Spleen (tissue), 11 donors: ENCODE measurements at regions not wholly inside any gene's neighbourhood (a gene's known extent, or its start where the extent isn't known, plus 50 kb on each side); places are given as distances from the start of the nearest gene placed in this dataset.

Source experiments
- DNase-seq: peaks from one replicate; pipeline ENCODE4 v3.0.0-alpha.2; 2020
- H3K27ac ChIP-seq, 8 donors: fragments of 200-600 bp; sonication (generic) in 7 of 8; 1 replicate in 4 of 8; 2 replicates in 4 of 8; pipeline versions ENCODE4 v1.5.0 to v1.8.0; 2016 to 2021; ENCODE audit warnings: inconsistent platforms in 4 of 8, mild to moderate bottlenecking in 4 of 8, moderate library complexity in 1 of 8
- H3K27me3 ChIP-seq, 7 donors: fragments of 200-600 bp; sonication (generic) in 6 of 7; replicated peaks in 1 of 7; 1 replicate in 4 of 7; 2 replicates in 3 of 7; pipeline versions ENCODE4 v1.5.0 to v1.8.0; 2016 to 2021; ENCODE audit warnings: inconsistent platforms in 3 of 7, mild to moderate bottlenecking in 1 of 7
- H3K36me3 ChIP-seq, 6 donors: fragments of 200-600 bp; sonication (generic) in 5 of 6; 1 replicate in 4 of 6; 2 replicates in 2 of 6; pipeline versions ENCODE4 v1.5.0 to v1.8.0; 2016 to 2021; ENCODE audit warnings: inconsistent platforms in 2 of 6
- H3K4me1 ChIP-seq, 6 donors: fragments of 200-600 bp; sonication (generic) in 5 of 6; 1 replicate in 3 of 6; 2 replicates in 3 of 6; pipeline versions ENCODE4 v1.5.0 to v1.8.0; 2016 to 2021; ENCODE audit warnings: inconsistent platforms in 3 of 6
- H3K4me3 ChIP-seq, 8 donors: fragments of 200-600 bp; sonication (generic) in 7 of 8; 1 replicate in 4 of 8; 2 replicates in 4 of 8; pipeline versions ENCODE4 v1.5.0 to v1.8.0; 2016 to 2021; ENCODE audit warnings: inconsistent platforms in 4 of 8, mild to moderate bottlenecking in 4 of 8, moderate library complexity in 2 of 8
- H3K9me3 ChIP-seq, 8 donors: fragments of 200-600 bp; sonication (generic) in 7 of 8; 1 replicate in 4 of 8; 2 replicates in 4 of 8; pipeline versions ENCODE4 v1.5.0 to v1.8.0; 2016 to 2021; ENCODE audit warnings: inconsistent platforms in 4 of 8
- POLR2A ChIP-seq, 3 donors: fragments of 450-650 bp; IDR thresholded peaks; one replicate each; pipeline ENCODE4 v1.5.1; 2017; ENCODE audit warnings: antibody characterized with exemption in 3 of 3, mild to moderate bottlenecking in 1 of 3
- POLR2AphosphoS5 ChIP-seq, 3 donors: sonication (generic); formaldehyde crosslinking; IDR thresholded peaks; one replicate each; pipeline ENCODE4 v1.5.1; 2017; ENCODE audit warnings: antibody characterized with exemption in 3 of 3
- WGBS, 5 donors: extraction: QIAGEN DNeasy Blood & Tissue Kit in 3 of 5; methylation state at CpG; one replicate each; pipeline versions ENCODE4 v1.1.5 to v1.1.7; 2013 to 2018; 5-methylcytosine and 5-hydroxymethylcytosine counted together
- intact Hi-C: fragments of 100-400 bp; cut with DNase I; formaldehyde crosslinking; loops from one replicate; pipeline ENCODE4 v1.15.0; 2023; ENCODE audit warnings: low total_unique reads
- TF ChIP-seq, protein P1 (sequence below), 11 experiments: fragments of 200-600 bp in 7 of 11; fragments of 450-650 bp in 4 of 11; sonication (generic) in 4 of 11; IDR thresholded peaks in 8 of 11; conservative IDR thresholded peaks in 3 of 11; 1 replicate in 7 of 11; 2 replicates in 4 of 11; pipeline versions ENCODE4 v1.4.0 to v1.8.0; 2016 to 2021; ENCODE audit warnings: antibody characterized with exemption in 11 of 11, inconsistent platforms in 4 of 11, mild to moderate bottlenecking in 1 of 11
- donor health status: healthy with polysubstance abuse.
- donor health status: DM: no; HTN: no; CAD: no; lungs with moderate emphysema.
- donor health status: DM: no; HTN: no; CAD: no.
- donor health status: Bipolar disorder and iron deficiency.
- donor health status: healthy.
- donor health status: DM: no; HTN: no; CAD: no.
- donor health status: DM: yes; HTN: yes; CAD: no.

- peaks cover 0 to 22% (median 10%) of the 10 kb centered on the region in 6 donors for H3K4me1 ChIP-seq
- no peaks in the 10 kb centered on the region for H3K27me3 ChIP-seq
- intact Hi-C loops, result no loop called here
- H3K9me3 ChIP-seq, result no peaks in the 10 kb centered on the region
- peak overlapping the region in 3 of 8 donors; percentile 6 to 56 (median 25) for H3K4me3 ChIP-seq
- WGBS, 5 donors, result 46 to 69% (median 61%) methylated on average over 4 of the region's 4 CpGs
- H3K27ac ChIP-seq, result peak overlapping the region in 6 of 8 donors; percentile 34 to 64 (median 56)
- no peak for DNase-seq
- TF ChIP-seq, protein P1, sequence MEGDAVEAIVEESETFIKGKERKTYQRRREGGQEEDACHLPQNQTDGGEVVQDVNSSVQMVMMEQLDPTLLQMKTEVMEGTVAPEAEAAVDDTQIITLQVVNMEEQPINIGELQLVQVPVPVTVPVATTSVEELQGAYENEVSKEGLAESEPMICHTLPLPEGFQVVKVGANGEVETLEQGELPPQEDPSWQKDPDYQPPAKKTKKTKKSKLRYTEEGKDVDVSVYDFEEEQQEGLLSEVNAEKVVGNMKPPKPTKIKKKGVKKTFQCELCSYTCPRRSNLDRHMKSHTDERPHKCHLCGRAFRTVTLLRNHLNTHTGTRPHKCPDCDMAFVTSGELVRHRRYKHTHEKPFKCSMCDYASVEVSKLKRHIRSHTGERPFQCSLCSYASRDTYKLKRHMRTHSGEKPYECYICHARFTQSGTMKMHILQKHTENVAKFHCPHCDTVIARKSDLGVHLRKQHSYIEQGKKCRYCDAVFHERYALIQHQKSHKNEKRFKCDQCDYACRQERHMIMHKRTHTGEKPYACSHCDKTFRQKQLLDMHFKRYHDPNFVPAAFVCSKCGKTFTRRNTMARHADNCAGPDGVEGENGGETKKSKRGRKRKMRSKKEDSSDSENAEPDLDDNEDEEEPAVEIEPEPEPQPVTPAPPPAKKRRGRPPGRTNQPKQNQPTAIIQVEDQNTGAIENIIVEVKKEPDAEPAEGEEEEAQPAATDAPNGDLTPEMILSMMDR (IDR thresholded peaks at IDR 0.05 in 8 of 11, conservative IDR thresholded peaks at IDR 0.05 in 3 of 11), result no peak
- TF ChIP-seq POLR2AphosphoS5 (IDR thresholded peaks at IDR 0.05), result no peak
- TF ChIP-seq POLR2A (IDR thresholded peaks at IDR 0.05), result no peak
- no peaks in the 10 kb centered on the region for H3K36me3 ChIP-seq
Observed at GRCh38 chr7:106768324-106768751, 96.7 kb upstream of the PIK3CG start.

- Histone ChIP-seq H3K4me3 (no peak overlapping the region), H3K27me3 (no peaks in the 10 kb centered on the region), H3K9me3 (no peaks in the 10 kb centered on the region), H3K4me1 (peaks cover 0 to 22% (median 10%) of the 10 kb centered on the region in 6 donors), H3K27ac (no peak overlapping the region), H3K36me3 (no peaks in the 10 kb centered on the region)
- DNase-seq, result no peak
- intact Hi-C loops, result no loop called here
- WGBS, 5 donors, result 81 to 93% (median 89%) methylated on average over 2 of the region's 2 CpGs
- TF ChIP-seq POLR2A (IDR thresholded peaks at IDR 0.05), result no peak
- TF ChIP-seq, protein P1 (IDR thresholded peaks at IDR 0.05 in 8 of 11, conservative IDR thresholded peaks at IDR 0.05 in 3 of 11), result no peak
- TF ChIP-seq POLR2AphosphoS5 (IDR thresholded peaks at IDR 0.05), result no peak
Observed at GRCh38 chr7:106770191-106770590, 94.9 kb upstream of the PIK3CG start.

- intact Hi-C loops, result no loop called here
- no peaks in the 10 kb centered on the region for H3K27me3 ChIP-seq
- WGBS, 5 donors, result 77 to 88% (median 81%) methylated on average over 3 of the region's 3 CpGs
- no peaks in the 10 kb centered on the region for H3K36me3 ChIP-seq
- no peak overlapping the region for H3K4me3 ChIP-seq
- H3K27ac ChIP-seq, result no peak overlapping the region
- peaks cover 0 to 11% (median 8%) of the 10 kb centered on the region in 6 donors for H3K4me1 ChIP-seq
- DNase-seq, result no peak
- peaks cover 0 to 3% (median 0%) of the 10 kb centered on the region in 8 donors for H3K9me3 ChIP-seq
- TF ChIP-seq POLR2AphosphoS5 (IDR thresholded peaks at IDR 0.05) (no peak), POLR2A (IDR thresholded peaks at IDR 0.05) (no peak)
- TF ChIP-seq, protein P1 (IDR thresholded peaks at IDR 0.05 in 8 of 11, conservative IDR thresholded peaks at IDR 0.05 in 3 of 11), result no peak
Observed at GRCh38 chr7:106772655-106773108, 92.4 kb upstream of the PIK3CG start.

DNA sequence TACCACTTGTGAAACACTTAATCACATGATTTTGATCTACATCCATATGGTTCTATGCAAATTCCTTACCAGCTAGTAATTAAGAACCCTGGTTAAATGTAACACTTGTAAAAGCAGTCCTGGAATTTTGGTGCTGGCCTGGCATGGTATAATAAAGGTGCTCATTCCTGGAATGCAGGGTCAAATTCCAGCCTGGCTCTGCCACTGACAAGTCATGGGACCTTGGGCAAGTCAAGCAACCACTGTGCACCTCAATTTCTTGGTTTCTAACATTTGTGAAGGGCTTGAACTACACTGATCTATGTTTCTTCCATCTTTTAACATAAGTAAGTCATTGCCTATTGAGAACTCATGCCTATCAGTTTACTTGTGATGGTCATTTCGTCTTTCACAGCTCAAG lies 91.9 kb upstream of the PIK3CG start:
- H3K4me3 ChIP-seq, result no peak overlapping the region
- peaks cover 0 to 3% (median 0%) of the 10 kb centered on the region in 8 donors for H3K9me3 ChIP-seq
- H3K4me1 ChIP-seq, result peaks cover 0 to 6% (median 3%) of the 10 kb centered on the region in 6 donors
- H3K27me3 ChIP-seq, result no peaks in the 10 kb centered on the region
- WGBS, 5 donors, result 66 to 93% (median 89%) methylated on average over 1 of the region's 1 CpG
- no peak overlapping the region for H3K27ac ChIP-seq
- DNase-seq, result no peak
- intact Hi-C loops, result no loop called here
- TF ChIP-seq, protein P1 (IDR thresholded peaks at IDR 0.05 in 8 of 11, conservative IDR thresholded peaks at IDR 0.05 in 3 of 11), result no peak
- TF ChIP-seq POLR2A (IDR thresholded peaks at IDR 0.05) (no peak), POLR2AphosphoS5 (IDR thresholded peaks at IDR 0.05) (no peak)
- no peaks in the 10 kb centered on the region for H3K36me3 ChIP-seq
